ENCODE measurements at regions not wholly inside any gene's neighbourhood (a gene's known extent, or its start where the extent isn't known, plus 50 kb on each side); places are given as distances from the start of the nearest gene placed in this dataset.

DNA sequence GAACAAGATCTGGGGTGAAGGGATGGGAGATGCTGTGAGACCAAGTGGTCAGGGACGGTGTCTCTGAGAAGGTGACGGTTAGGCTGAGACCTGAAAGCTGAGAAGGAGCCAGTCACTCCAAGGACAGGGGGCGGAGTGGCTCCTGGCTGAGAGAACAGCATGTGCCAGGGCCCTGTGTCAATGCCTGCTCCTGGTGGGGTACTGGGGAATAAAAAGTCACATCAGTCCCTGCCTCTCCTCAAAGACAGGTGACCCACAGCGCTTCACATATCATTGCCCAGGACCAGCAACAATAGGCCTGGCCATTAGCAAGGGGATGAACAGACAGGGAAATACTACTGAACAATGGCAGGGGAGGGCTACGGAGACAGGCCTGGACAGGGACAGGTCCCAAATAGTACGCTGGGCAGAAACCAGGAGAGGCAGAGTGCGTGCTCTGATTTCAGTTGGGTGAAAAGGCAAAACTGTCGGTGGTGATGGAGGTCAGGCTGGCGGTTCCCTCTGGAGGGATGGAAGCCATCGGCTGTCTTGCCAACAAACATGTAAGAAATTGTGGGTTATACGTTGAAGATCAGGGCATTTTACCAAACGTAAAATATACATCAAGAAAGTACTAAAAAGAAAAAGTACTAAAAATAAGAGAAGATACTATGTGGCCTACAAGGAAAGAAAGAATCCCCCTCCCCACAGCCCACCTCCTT is 64.3 kb downstream of the C9orf50 start:
- DNase-seq (ENCODE audit: low read depth in 1 of 2, low spot score in 2 of 2) (no peak), FAIRE-seq (peak; percentile 62)
- peak overlapping the region; percentile 100 for H2BK20ac ChIP-seq (ENCODE audit: low read length)
- H2BK15ac ChIP-seq (ENCODE audit: low read length), result no peak overlapping the region; the same call in 1 of the 2 replicates
- peak overlapping the region; percentile 80 for H3K56ac ChIP-seq (replicated peaks; ENCODE audit: insufficient read length, low read depth, low read length)
- CTCF ChIA-PET (ENCODE audit: partially characterized antibody), result no interaction called here
- peak overlapping the region; percentile 86 for H2BK120ac ChIP-seq (replicated peaks; ENCODE audit: low read depth, low read length)
- peak overlapping the region; percentile 99 for H3K18ac ChIP-seq (ENCODE audit: extremely low read depth, low read length)
- H3K36me3 ChIP-seq (ENCODE audit: control insufficient read depth in 2 of 4, insufficient read depth in 4 of 4, low read length in 3 of 4), result no peaks in the 10 kb centered on the region
- H3K4me1 ChIP-seq (replicated peaks in 1 of 4; ENCODE audit: control insufficient read depth in 3 of 4, insufficient read depth in 4 of 4, low read length in 3 of 4), result peaks cover 7 to 50% (median 37%) of the 10 kb centered on the region in 4 experiments
- H3K4me3 ChIP-seq (ENCODE audit: extremely low read depth in 1 of 4, insufficient read depth in 2 of 4, low read depth in 3 of 4, low read length in 4 of 4), result peak overlapping the region in 3 of 4 experiments; percentile 31 to 50 (median 42); a peak in 6 of 8 replicates
- no peaks in the 10 kb centered on the region for H4K20me1 ChIP-seq (replicated peaks in 1 of 2; ENCODE audit: control insufficient read depth in 1 of 2, insufficient read depth in 2 of 2, low read length in 2 of 2)
- no peaks in the 10 kb centered on the region for H3K9me3 ChIP-seq (ENCODE audit: insufficient read depth in 2 of 2, low read depth in 1 of 2, low read length in 1 of 2)
- POLR2A ChIA-PET (ENCODE audit: partially characterized antibody), result interaction anchor here (0.6 to 4.1 kb wide), 13 partner anchors 9 to 379 kb away, joined by 3 to 18 read pairs (median 6); partner anchors contain the start of gene IER5L
- peak overlapping the region in 2 of 4 experiments; percentile 2 to 5; a peak in 2 of 7 replicates for H3K9ac ChIP-seq (replicated peaks in 1 of 4; ENCODE audit: extremely low read depth in 1 of 4, low read depth in 3 of 4, low read length in 3 of 4)
- H3K79me2 ChIP-seq (ENCODE audit: control insufficient read depth in 1 of 2, insufficient read depth in 2 of 2, low read length in 2 of 2), result no peaks in the 10 kb centered on the region
- peak overlapping the region; percentile 72 for H3K27ac ChIP-seq (ENCODE audit: low read depth, low read length)
- no peaks in the 10 kb centered on the region for H3K79me1 ChIP-seq (ENCODE audit: low read depth, low read length)
- 33% methylated on average over 12 of the region's 12 CpGs; no CpG with 5 or more reads in 1 of the 2 experiments for WGBS, 2 experiments (ENCODE audit: extremely low coverage in 1 of 2, insufficient coverage in 1 of 2, insufficient read length in 1 of 2, insufficient replicate concordance in 2 of 2, low coverage in 1 of 2, low lambda C conversion rate in 2 of 2, missing lambda C conversion rate in 1 of 2)
- H3K27me3 ChIP-seq (replicated peaks in 1 of 4; ENCODE audit: control insufficient read depth in 3 of 4, extremely low read depth in 1 of 4, insufficient read depth in 3 of 4, low read length in 3 of 4), result peaks cover 0 to 3% (median under 1%) of the 10 kb centered on the region in 4 experiments; a peak in 3 of 7 replicates
- peak overlapping the region; percentile 75 for H2AK5ac ChIP-seq (ENCODE audit: low read depth, low read length)
- H2BK5ac ChIP-seq (ENCODE audit: low read depth, low read length), result peak overlapping the region; percentile 100
- peak overlapping the region; percentile 93 for H2BK12ac ChIP-seq (ENCODE audit: low read depth, low read length)
- no peak overlapping the region for H3K23ac ChIP-seq (ENCODE audit: insufficient read length)
- peak overlapping the region; percentile 56 for H4K91ac ChIP-seq (replicated peaks; ENCODE audit: insufficient read length, low read length)
- H3K14ac ChIP-seq (ENCODE audit: insufficient read length), result no peak overlapping the region
- no peak overlapping the region for H2AFZ ChIP-seq (ENCODE audit: low read length)
- H4K5ac ChIP-seq (ENCODE audit: insufficient read length, low read depth, low read length), result peak overlapping the region; percentile 90
- H4K8ac ChIP-seq (ENCODE audit: extremely low read depth, insufficient read depth, low read length), result peak overlapping the region; percentile 93
- peak overlapping the region; percentile 98 for H3K4ac ChIP-seq (replicated peaks; ENCODE audit: insufficient read length, low read depth, low read length)
- peaks cover 2% of the 10 kb centered on the region; the same call in 1 of the 2 replicates for H3K23me2 ChIP-seq (ENCODE audit: low read depth, low read length)
- peak overlapping the region; percentile 76 to 79 for H3K4me2 ChIP-seq (ENCODE audit: insufficient read depth in 1 of 2, low read depth in 2 of 2, low read length in 2 of 2)
- TF ChIP-seq RNF2 (IDR thresholded peaks at IDR 0.05; ENCODE audit: borderline replicate concordance, low read depth, low read length, missing control alignments, poor library complexity, severe bottlenecking), result no peak
- TF ChIP-seq, protein P1, sequence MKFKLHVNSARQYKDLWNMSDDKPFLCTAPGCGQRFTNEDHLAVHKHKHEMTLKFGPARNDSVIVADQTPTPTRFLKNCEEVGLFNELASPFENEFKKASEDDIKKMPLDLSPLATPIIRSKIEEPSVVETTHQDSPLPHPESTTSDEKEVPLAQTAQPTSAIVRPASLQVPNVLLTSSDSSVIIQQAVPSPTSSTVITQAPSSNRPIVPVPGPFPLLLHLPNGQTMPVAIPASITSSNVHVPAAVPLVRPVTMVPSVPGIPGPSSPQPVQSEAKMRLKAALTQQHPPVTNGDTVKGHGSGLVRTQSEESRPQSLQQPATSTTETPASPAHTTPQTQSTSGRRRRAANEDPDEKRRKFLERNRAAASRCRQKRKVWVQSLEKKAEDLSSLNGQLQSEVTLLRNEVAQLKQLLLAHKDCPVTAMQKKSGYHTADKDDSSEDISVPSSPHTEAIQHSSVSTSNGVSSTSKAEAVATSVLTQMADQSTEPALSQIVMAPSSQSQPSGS (IDR thresholded peaks at IDR 0.05; ENCODE audit: low read length), result 0 out of 2 replicates have a peak, but pooled peaks have one; percentile 1
- TF ChIP-seq, protein P2, sequence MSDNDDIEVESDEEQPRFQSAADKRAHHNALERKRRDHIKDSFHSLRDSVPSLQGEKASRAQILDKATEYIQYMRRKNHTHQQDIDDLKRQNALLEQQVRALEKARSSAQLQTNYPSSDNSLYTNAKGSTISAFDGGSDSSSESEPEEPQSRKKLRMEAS (IDR thresholded peaks at IDR 0.05), result no peak
